HG03060 (cell line): ENCODE measurements at regions not wholly inside any gene's neighbourhood (a gene's known extent, or its start where the extent isn't known, plus 50 kb on each side); places are given as distances from the start of the nearest gene placed in this dataset.
"Not testable (repeated sequence)": the region's sequence is repeated elsewhere in the genome, so short reads cannot be mapped to it uniquely, and the experiment has no call there.

Experiments
- ATAC-seq: cut with Tn5 transposase; IDR thresholded peaks from one replicate; pipeline ENCODE4 v1.9.1; 2021; ENCODE audit warnings: low read depth, moderate number of reproducible peaks; ENCODE audit not compliant: unreplicated experiment

DNA sequence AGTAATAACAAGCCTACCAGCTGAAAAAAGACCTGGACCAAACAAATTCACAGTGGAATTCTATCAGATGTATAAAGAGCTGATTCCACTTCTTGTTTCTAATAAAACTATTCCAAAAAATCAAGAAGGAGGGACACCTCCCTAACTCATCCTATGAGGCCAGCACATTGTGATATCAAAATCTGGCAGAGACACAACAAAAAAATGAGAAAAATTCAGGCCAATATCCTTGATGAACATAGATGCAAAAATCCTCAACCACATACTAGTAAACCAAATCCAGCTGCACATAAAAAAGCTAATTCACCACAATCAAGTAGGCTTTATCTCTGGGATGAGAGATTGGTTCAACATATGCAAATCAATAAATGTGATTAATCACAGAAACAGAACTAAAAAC is 147.9 kb upstream of the NEIL3 start:
- ATAC-seq = no peak

DNA sequence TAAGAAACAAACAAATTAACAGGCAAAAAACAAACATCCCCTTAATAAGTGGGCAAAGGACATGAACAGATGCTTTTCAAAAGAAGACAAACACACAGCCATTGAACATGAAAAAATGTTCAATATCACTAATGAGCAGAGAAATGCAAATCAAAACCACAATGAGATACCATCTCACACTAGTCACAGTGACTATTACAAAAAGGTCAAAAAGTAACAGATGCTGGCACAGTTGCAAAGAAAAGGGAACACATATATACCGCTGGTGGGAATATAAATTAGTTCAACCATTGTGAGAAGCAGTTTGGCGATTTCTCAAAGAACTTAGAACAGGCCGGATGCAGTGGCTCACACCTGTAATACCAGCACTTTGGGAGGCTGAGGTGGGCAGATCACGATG is 146.1 kb upstream of the NEIL3 start:
- ATAC-seq = no peak

DNA sequence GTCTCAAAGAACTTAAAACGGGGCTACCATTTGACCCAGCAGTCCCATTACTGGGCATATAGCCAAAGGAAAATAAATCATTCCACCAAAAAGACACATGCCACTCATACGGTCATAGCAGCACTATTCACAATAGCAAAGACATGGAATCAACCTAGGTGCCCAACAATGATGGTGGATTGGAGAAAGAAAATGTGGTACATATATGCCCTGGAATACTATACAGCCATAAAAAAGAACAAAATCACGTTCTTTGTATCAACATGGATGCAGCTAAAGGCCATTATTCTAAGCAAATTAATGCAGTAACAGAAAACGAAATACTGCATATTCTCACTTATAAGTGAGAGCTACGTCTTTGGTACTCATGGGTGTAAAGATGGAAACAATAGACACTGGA is 138.1 kb upstream of the NEIL3 start:
- ATAC-seq = no peak

DNA sequence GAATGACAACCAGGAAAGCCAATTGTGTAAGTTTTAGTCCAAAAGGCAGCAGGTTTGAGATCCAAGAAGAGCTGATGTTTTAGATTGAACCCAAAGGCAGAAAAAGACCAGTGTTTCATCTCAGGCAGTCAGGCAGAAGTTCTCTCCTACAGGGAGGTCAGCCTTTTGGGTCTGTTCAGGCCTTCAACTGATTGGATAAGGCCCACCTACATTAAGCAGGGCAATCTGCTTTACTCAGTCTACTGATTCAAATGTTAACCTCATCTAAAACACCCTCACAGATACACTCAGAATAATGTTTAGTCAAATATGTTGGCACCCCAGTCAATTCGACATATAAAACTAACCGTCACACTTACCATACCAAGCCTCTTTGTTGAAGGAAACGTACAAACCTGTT is 134.2 kb upstream of the NEIL3 start:
- no peak for ATAC-seq

DNA sequence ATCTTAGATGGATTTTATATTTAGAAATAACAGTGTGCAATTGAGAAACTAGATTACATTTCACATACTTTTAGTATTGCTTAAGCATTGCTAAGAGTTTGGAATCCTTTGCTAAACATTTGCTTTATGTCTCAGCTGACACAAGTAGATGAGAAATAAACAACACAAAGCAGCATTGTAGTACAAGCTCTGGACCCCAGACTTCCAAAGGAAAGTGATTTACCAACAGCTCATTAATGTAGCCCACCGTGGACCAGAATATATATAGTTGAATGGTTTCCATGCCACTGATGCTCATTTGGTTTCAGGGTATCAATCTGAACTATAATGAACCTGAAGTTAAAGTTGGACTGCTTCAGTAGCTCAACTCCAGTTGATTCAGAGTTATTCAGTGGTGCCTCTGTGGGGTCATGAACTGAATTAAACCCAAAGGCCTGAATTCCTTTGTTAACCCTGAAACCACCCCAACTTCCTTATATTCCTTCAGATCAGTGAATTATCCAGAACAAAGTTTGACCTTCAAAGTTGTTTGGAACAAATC is 132.1 kb upstream of the NEIL3 start:
- ATAC-seq = no peak

DNA sequence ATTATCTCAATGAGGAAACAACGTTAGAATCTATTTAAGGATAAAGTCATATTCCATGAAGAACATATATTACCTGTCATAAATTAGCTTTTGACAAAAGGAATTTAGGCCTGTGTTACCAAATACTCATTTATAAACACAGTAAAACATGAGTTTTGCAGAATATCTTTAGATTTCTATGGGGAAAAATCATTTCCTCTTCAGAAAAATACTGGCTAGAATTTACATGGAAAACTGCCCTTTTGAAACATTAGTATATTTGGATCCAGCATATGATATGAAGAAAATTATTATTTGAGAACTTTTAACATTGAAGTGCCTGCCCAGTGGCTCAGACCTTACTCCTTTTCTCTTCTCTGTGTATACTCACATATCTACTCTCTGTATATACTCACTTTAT is 131.4 kb upstream of the NEIL3 start:
- ATAC-seq = no peak

DNA sequence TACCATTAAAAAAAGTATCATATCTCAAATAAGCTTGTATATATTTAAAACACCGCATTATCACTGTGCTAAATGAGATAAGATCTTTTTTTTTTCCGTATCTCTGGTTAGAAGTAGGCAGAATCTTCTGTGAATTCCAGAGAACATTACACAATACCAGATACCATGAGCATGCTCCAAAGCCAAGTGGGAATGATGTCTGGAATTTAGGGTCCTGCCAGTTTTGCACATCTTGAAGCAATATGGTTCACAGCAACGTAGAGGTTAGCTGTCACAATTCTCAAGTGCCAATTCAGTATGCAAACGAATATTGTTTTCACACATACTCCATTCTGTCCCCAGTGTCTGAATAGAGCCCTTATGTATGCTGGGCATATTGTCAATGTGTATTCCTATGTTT is 127.5 kb upstream of the NEIL3 start:
- no peak for ATAC-seq

DNA sequence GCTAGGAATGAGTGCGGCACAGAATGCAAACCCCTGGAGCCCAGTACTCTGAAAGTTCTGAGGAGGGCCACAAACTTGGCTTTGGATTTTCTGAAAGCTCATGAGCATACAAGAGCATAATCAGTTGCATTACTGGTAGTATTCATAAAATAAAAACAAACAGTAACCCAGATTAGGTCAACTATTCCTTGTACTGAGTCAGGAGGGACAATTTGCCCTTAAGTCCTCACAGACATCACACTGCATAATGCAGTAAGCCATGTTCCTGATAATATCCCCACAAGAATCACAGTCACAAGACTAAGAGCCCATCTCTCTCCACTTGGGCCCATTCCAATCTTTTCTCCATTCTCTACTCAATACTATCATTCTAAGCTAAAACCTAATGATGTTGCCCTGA is 126.9 kb upstream of the NEIL3 start:
- no peak for ATAC-seq

DNA sequence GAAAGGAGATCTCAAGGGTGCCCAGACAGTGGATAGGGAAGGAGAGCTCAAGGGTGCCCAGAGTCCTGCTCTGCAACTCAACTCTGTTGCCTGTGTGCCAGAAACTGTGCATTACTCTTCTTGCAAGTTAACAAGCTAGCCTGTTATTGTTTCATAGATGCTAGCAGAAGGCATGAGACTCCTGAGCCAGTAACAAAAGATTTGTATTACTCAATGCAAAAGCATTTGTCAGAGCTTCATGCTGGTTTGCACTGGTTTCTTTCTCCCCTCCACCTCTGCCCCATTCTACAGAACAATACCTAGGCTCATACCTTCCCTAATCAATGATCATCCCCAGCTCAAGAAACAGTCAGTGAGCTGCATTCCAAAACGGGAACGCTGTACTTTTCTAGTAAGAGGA is 124.5 kb upstream of the NEIL3 start:
- no peak for ATAC-seq

DNA sequence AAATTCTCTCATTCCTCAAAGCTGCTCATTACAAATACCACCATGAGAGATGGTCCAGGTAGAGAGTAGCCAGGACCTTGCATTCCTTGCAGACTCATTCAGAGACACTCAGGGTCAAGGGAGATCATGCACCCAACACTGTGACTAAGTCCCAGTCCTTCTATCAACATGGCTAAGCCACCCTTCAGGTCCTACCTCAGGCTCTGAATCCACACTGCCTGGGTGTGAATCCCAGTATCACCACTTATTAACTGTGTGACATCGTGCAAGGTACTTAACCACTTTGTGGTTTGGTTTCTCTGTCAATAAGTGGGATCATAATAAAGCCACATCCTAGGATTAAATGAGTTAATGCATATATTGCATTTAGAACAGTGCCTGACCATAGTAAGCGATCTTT is 124.1 kb upstream of the NEIL3 start:
- ATAC-seq = no peak

DNA sequence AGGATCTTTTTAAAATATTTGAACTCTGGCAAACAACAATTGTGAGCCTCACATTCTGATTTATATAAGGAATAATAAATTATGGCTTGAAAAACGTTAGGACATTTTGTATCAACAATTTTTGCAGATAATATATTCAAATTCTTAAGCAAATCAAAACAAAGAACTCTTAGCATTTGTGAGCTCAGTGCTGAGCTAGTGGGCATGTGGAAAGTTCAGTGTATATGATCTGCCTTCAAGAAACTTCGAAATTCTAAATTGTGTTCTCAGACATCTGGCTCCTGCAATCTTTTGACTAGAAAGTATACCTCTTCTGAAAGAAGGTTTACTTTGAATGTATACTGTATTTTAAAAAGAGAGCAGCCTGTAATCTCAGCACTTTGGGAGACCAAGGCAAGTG is 122.3 kb upstream of the NEIL3 start:
- ATAC-seq = no peak

DNA sequence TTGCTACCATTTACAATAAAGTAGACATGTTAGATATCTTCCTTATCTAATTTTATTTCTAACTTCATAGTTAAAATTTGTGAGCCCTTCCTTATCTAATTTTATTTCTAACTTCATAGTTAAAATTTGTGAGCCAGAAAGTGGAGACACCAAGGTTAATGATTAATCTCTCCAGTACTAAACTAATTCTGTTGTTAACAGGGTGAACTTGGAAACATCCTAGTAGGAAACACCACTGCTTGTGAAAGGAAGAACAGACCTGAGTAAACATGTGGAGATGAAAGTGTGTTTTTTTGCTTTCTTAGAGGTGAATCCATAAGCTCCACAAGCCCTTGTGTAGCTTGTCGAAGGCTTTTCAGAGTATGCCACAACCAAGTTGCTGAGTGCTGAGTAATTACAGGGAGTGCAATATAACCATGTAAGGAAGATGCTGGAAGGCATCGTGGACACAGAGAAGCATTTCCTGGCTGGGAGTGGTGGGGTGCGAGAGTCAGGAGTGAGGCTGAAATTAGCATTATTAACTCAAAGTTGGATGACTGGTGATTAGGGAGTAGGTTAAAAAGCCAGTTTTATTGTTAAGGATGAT is 118.6 kb upstream of the NEIL3 start:
- no peak for ATAC-seq

DNA sequence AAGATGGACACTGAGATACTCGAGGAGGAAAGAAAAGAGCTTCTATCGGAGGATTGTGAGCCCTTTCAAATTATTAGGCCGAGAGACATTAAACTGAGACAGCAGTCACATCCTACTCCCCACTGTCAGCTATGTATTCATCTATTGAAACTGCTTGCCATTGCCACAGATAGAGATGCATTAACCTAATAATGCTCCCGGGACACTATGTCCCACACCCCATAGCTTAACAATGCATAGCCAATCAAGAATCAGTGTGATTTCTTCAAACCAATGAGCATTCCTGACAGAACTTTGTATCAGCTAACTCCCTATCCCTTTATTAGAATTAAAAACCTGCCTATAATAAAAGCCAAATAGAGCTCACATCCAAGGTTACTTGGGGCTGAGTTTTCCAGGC is 118.1 kb upstream of the NEIL3 start:
- no peak for ATAC-seq

DNA sequence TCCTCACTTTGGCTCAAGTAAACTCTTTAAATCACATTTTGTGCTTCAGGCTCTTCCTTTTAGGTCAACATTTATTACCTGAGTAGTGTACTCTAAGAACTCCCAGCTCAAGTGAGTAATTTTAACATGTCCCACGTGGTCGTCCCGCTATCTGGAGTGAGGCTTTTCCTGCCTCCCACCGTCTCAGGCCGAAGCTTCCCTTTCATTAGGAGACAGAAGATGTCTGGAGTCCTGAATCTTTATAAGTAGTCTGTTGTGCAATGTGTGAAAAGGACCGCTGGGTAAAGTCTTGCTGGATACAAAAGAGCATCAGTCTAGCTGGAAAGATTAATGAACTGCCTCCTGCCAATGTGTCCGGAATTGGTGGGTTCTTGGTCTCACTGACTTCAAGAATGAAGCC is 117.7 kb upstream of the NEIL3 start:
- no peak for ATAC-seq

DNA sequence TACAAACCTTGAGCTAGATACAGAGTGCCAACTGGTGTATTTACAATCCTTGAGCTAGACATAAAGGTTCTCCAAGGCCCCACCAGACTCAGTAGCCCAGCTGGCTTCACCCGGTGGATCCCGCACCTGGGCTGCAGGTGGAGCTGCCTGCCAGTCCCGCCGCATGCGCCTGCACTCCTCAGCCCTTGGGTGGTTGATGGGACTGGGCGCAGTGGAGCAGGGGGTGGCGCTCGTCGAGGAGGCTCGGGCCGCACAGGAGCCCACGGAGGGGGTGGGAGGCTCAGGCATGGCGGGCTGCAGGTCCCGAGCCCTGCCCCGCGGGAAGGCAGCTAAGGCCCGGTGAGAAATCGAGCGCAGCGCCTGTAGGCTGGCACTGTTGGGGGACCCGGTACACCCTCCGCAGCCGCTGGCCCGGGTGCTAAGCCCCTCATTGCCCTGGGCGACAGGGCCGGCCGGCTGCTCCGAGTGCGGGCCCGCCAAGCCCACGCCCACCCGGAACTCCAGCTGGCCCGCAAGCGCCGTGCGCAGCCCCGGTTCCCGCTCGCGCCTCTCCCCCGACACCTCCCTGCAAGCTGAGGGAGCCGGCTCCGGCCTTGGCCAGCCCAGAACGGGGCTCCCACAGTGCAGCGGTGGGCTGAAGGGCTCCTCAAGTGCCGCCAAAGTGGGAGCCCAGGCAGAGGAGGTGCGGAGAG is 116.5 kb upstream of the NEIL3 start:
- ATAC-seq = not testable (repeated sequence)

DNA sequence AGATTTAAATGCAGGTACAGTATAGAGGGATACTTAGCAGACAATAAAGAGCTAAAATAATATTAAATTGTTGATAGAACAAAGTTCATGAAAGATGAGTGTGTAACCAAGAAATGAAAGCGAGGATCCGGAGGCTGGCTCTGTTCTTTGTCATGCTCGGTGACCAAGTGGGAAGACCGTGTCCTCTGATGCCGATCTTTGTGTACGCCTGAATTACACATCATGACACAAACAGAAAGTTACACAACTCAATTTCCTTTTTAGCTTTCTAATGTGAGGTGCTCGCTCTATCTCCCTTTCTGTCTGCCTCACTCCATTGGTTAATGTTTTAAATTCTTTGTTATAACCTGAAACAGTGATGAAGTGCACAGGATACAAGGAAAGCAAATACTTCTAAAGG is 114.8 kb upstream of the NEIL3 start:
- ATAC-seq = no peak

DNA sequence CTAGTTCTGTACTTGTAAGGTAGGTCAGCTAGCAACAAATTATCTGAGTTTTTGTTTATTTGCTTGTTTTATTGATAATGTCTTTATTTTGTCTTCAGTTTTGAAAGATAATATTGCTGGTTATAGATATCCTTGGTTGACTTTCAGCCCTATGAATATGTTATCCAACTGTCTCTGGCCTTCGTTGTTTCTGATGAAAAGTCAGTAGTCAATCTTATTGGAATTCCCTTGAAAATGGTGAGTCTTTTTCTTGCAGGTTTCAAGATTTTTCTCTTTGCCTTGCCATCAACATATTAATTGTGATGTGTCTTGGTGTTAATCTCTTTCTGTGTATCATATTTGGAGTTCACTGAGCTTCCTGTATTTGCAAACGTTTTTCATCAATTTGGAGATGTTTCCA is 113.1 kb upstream of the NEIL3 start:
- no peak for ATAC-seq

DNA sequence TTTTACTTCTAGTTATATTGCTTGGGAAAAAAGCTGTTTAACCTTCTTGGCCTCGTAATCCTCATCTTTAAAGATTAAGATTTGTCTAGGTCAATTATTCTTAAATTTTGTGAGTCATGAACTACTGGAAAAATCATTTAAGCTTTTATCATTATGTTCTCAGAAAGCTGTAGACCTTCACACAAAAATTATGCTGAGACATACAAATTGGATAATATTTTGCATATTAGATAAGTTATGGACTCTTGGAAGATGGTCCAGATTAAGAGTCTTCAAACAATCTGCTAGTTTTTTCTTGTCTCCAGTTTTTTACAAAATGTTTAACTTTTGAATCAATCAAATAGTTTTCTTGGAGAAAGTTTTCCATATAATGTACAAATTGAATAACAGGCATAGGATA is 108.1 kb upstream of the NEIL3 start:
- ATAC-seq = no peak

DNA sequence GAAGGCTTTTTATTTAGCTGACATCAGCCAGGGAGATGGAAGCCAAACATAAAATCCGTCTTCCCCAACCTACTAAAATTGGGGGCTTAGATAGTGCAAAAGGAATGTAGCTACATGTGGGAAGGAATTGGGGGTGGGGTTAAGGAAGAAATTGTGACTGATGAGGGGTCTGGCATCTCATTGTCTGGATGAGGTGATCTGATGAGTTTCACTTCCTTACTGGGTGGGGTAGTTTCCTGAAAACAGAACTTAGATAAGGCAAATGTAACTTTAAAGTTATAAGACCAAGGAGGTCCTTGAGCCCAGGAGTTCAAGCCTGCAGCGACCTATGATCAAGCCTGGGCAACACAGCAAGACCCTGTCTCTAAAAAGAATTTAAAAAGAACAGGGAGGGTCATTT is 105.5 kb upstream of the NEIL3 start:
- ATAC-seq = no peak

DNA sequence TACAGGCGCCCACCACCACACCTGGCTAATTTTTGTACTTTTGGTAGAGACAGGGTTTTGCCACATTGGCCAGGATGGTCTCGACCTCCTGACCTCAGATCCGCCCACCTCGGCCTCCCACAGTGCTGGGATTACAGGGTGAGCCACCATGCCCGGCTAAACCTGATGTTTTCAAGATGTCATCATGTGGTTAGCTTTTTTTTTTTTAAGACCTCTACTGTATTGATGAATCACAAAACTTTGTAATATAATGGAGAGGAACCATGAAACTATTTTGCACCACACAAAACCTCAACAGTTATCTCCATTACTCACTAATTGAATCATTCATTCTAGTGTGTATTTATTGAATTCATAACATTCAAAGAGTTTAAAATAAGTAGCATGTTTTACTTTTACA is 94.7 kb upstream of the NEIL3 start:
- ATAC-seq = no peak

DNA sequence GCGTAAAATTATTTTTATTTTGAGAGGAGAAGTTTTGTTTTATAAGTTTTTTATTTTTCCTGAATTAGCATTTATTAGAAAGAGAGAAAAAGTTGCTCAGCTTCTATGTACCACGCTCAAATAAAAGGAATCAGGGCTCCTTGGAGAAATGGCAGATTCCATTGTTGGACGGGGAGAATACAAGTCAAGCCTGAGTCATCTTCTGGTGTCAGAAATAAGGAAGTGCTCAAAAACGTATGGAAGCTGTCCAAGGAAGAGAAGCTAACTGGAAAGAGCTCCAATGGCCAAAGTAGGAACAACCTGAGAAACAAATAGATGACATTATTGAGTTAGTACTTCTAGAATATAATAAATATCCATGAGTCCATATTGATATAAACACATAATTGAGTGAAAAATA is 89.3 kb upstream of the NEIL3 start:
- no peak for ATAC-seq

DNA sequence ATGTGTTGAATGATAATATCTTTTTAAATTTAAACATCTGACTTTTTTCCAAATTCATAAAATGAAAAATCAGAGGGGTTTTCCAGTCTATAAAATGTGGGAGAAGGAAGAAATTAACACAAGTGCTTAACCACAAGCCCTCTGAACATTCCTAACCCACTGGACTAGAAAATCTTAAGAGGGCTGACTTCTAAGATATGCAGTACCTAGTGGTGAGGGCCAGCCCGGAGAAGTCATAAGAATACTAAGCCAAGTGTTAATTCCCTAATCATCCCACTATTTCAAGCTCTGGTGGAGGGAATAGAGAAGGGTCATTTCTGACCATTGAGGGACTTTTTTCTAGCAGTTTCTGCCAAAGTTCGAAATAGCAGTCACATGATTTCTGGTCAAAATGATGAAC is 86.9 kb upstream of the NEIL3 start:
- ATAC-seq = no peak

DNA sequence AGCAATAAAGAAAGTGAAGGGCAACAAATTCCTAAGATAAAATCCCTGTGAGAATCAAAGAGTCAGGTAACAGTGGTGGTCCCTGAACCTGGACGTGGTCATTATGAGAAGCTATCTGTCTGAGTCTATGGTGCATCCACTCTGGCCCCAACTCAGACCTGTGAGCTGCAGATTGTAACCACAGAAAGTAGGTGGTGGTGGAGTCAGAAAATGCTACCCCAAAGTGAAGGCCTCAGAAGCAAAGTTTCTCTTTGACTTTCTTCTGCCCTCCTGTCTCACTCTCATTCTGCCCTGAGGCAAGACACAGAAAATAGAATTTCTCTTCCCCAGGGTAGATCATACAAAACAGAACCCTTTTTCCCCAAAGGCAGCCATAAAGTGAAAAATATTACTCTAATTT is 84.1 kb upstream of the NEIL3 start:
- ATAC-seq = peak; percentile 65
